Stimulated activated CD8-positive, alpha-beta memory T cell treated with anti-CD3 and anti-CD28 coated beads, Interleukin-12 subunit alpha, Interleukin-12 subunit beta, amount 100 ng/mL, for 1 hour (primary cell): ENCODE measurements at regions not wholly inside any gene's neighbourhood (a gene's known extent, or its start where the extent isn't known, plus 50 kb on each side); places are given as distances from the start of the nearest gene placed in this dataset.

Source experiments
- DNase-seq: peaks from one replicate; pipeline ENCODE4 v3.0.0-alpha.2; 2020; ENCODE audit warnings: low read depth

DNA sequence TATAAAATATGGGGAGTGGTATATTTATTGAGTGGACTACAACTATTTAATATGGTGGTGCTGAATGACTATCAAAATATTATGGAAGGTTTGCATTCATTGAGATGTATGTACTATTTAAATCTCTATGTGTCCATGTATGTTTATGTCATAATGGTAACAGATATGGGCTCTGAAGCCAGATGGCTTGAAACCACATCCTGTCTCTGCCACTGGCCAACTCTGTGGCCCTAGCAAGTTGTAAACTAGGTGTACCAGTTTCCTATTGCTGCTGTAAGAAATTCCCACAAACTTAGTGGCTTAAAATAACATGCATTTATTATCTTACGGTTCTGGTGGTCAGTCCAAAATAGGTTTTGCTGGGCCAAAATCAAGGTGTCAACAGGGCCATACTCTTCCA is 198.1 kb upstream of the NFE2L3 start:
- no peak for DNase-seq

DNA sequence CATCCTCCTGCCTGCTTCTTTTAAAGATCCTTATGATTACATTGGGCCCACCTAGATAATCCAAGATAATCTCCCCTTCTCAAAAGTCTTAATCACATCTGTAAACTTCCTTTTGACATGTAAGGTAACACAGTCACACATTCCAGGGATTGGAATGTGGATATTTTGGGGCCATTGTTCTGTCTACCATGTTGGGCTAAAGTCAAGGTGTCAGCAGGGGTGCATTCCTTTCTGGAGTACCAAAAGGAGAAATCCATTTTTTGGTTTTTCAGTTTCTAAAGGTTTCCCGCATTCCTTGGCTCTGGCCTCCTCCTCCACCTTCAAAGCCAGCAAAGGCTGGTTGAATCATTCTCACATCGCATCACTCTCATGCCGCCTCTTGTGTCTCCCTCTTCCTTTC is 197.6 kb upstream of the NFE2L3 start:
- DNase-seq = no peak

DNA sequence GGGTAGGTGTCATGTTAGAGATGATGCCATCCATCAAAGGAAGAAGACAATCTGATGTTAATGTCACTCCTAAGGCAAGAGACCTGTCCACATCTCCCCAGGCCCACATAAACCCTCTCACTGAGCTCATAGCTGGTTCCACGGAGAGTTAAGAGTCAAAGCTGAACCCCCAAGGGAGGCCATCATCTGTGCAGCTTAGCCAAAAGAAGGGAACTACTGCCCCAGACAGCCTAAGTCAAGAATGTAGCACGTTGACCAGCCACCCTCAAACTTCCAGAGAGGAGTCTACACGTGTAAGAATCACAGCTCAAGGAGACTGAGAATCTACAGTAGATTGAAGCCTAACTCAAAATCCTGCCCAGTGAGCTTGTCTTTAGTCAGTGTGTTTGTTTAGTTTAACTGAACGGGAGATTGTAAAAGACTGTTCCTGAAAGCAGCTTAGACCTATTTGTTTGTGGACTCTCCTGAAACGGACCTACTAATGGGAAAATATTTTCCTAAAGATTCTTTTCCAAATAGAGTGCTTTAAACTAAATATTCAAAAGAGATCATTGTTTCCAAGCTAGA is 192.7 kb upstream of the NFE2L3 start:
- DNase-seq = no peak

GRCh38 chr7:25963733-25964132 is 188.3 kb upstream of the NFE2L3 start:
- DNase-seq = no peak

DNA sequence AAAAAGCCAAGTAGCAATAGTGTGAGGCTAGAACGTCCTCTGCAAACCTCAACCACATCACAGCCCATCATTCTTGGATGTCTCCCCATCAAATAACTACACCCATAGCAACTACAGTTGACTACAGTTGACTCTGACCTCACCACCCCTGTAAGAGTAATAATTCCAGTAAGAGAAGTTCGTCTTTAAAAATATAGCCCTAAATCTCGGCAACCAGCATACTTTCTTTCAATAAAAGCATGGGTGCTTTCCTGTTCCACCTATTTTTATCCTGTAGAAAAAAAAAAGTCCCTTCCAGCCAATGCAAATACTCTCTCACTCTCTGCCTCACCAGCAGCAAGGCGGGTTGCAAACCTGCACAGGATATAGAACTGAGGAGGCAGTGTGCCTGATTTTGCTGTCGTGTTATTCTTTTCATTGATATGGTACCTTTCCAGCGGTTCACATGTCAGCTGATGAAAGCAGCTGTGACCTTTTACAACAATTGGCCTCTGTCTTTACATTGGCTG is 187.5 kb upstream of the NFE2L3 start:
- DNase-seq = no peak

- no peak for DNase-seq
Observed at GRCh38 chr7:25965405-25966123, 186.4 kb upstream of the NFE2L3 start.

DNA sequence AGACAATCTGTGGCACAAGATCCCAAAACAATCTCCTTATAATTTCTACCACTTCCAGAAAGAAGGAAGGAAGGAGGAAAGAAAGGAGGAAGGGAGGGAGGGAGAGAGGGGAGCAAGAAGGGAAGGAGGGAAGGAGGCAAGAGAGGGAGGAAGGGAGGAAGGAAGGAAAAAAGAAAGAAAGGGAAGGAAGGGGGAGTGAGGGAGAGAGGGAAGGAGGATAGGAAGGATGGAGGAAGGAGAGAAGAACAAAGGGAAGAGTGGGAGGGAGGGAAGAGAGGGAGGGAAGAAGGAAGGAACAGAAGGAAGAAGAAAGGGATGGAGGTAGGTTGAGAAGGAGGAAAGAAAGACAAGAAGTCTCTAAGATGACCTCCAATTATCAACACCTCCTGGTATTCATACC is 185.5 kb upstream of the NFE2L3 start:
- no peak for DNase-seq

DNA sequence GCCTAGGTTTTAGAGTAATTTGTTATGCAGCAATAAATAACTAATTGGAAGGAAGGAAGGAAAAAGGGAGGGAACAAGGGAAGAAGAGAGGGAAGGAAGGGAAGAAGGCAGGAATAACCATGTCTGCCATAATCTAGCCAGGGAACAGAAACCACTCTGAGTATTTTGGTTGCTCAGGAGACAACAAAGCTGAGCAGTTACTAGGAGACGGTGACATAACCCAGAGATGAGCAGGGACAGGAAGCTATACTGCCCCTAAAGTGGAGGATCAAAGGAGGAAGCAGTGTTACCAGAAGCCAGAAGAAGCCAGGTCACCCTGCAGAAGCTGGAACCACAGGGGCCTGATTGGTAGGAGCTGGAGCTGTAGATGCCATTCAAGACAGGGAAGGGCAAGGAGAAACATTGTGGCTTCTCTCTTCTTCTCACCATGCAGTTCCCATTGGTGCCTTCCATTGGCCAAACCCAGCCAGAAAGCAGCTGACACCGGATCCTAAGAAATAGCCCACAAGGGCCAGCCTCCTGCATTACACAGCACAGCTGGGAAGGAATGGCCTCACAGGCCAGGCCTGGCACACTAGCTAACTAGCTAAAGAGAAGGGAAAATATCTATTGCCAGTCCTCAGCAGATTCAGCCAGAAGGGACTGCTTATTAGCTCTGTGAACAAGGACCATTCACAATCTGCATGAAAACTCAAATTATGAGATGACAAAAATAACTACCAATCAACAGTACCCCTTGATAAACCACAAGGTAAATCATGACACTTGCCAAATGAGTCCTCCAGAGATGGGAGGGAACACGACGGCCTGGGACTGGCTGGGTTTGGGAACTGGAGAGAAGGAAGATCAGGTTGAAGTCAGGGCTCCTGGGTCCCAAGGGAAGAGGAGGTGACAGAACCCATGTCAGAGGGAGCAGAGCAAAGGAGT is 184.5 kb upstream of the NFE2L3 start:
- no peak for DNase-seq

- no peak for DNase-seq
Observed at GRCh38 chr7:25968205-25968993, 183.6 kb upstream of the NFE2L3 start.

DNA sequence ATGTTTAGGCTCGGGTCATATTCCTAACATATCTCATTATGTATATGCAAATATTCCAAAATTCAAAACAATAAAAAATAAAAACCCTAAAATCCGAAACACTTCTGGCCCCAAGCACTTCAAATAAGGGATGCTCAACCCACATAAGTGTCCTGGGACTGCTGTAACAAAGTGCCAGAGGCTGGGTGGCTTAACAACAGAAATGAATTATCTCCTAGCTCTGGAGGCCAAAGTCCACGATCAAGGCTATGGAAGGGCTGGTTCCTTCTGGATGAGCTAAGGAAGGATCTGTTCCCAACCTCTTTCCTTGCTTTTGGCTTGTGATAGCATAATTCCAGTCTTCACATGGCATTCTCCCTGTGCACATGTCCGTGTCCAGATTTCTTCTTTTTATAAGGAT is 181.6 kb upstream of the NFE2L3 start:
- no peak for DNase-seq

DNA sequence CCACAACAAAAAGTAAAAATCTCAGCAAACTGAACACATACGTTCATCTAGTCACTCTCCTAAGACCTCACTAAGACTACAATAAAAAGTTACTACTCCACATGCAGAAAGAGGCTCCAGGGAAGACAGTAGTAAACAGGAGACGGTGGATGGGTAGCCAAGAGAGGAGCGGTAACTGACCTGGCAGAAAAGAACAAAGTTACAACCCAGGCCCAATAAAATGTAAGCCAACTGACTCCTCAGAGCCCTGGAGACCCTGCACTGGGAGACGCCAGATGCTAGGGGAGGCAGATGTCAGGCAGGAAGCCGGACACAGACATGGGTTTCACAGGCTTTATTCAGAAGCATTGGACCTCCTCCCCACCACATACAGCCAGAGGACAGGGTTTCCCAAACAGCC is 181.1 kb upstream of the NFE2L3 start:
- no peak for DNase-seq

GRCh38 chr7:25976630-25977029 is 175.4 kb upstream of the NFE2L3 start:
- no peak for DNase-seq

DNA sequence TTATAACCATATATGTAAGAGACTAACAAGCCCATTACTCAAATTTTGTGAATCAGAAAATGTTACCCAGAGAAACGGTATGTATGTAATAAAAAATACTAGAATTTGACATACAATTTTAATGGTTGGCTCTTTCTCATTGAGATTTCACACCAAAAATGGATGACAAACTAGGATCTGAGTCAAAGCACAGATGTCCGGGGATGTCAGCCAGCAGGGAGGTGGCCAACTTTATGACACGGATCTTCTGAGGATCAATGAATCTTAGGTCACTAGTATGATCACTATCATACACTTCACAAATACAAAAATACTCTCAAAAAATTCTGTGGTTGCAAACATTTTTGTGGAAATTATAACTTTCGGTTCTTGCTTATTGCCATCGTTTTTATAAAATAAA is 173.5 kb upstream of the NFE2L3 start:
- DNase-seq = no peak

DNA sequence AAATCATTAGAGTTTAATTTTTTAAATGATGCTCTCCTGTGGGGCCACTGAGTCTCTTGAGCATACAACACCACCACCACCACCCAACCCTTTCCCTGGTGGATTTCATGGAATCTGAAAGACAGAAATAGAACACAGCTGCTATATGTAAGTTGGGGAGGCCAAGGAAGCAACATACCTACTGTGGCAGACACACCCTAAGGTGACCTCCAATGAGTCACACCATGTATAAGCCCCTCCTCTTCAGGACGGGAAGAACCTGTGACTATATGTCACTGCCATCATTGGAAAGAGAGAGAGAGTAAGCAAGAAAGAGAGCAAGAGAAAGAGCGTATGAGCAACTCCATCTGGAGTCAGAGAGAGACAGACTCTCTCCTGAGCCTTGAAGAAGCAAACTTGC is 172.4 kb upstream of the NFE2L3 start:
- DNase-seq = no peak

- no peak for DNase-seq
Observed at GRCh38 chr7:25982684-25983083, 169.3 kb upstream of the NFE2L3 start.

DNA sequence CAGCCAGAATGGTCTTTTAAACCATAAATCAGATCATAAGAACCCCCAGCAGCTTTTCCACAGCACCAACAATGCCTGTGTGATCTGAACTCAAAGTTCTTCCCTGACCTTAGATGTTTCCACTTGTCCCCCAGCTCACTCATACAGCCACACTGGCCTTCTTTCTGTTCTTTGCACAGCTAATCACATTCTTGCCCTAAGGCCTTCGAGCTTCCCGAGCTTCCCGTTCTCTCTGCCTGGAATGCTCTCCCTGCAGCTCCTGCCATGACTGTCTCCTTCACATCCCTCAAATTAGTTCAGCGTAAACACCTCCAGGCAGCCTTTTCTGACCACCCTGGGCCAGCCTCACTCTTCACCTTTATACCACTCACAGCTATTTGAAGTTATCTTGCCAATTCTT is 166.8 kb upstream of the NFE2L3 start:
- no peak for DNase-seq

DNA sequence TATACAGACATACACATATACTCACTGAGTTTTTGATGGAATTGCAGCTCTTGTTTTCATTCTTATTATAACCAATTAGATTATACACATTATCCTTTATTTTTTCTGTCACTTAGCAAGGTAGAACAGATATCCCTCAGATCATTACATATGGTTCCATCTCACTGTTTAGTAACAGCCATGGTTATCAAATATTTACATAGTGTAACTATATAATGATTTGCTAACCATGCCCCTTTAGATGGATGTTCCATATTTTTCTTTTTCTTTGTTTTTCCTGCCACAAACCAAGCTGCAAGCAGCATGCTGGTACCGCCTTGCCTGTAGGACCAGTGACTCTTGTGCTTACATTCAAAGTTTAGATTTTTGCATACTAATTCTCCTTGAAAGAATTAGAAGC is 163.4 kb upstream of the NFE2L3 start:
- DNase-seq = no peak

- no peak for DNase-seq
Observed at GRCh38 chr7:25989140-25989705, 162.8 kb upstream of the NFE2L3 start.

- DNase-seq = no peak
Observed at GRCh38 chr7:25994433-25994994, 157.5 kb upstream of the NFE2L3 start.

GRCh38 chr7:25995216-25995615 is 156.8 kb upstream of the NFE2L3 start:
- no peak for DNase-seq

GRCh38 chr7:25996006-25996408 is 156.0 kb upstream of the NFE2L3 start:
- DNase-seq = no peak
